ENCODE measurements at regions not wholly inside any gene's neighbourhood (a gene's known extent, or its start where the extent isn't known, plus 50 kb on each side); places are given as distances from the start of the nearest gene placed in this dataset.

GRCh38 chr19:30107251-30107650, 165.2 kb downstream of the URI1 start:
- TF ChIP-seq CTCF (conservative IDR thresholded peaks at IDR 0.05 in 1 of 2, IDR thresholded peaks at IDR 0.05 in 1 of 2; ENCODE audit: extremely low read depth in 1 of 2, insufficient read depth in 1 of 2, low read depth in 1 of 2, low read length in 2 of 2) (no peak), EZH2 (IDR thresholded peaks at IDR 0.05; ENCODE audit: borderline replicate concordance, low read length) (no peak)
